GM23338 (cell line): ENCODE measurements at regions not wholly inside any gene's neighbourhood (a gene's known extent, or its start where the extent isn't known, plus 50 kb on each side); places are given as distances from the start of the nearest gene placed in this dataset.

Experiments
- ATAC-seq: fragments of 200-7000 bp; cut with Tn5 transposase; 3 replicates; pipeline ENCODE4 v1.9.1; 2020
- DNase-seq: peaks from one replicate; pipeline ENCODE4 v3.0.0-alpha.2; 2015; ENCODE audit warnings: low spot score
- H2AFZ ChIP-seq: fragments of 200-600 bp; sonication (generic); 2 replicates; pipeline ENCODE4 v1.8.0; 2016; ENCODE audit warnings: antibody characterized with exemption, mild to moderate bottlenecking, moderate library complexity
- H3F3A ChIP-seq: fragments of 200-600 bp; sonication (generic); replicated peaks from 2 replicates; pipeline ENCODE4 v1.8.0; 2017; ENCODE audit warnings: antibody characterized with exemption, mixed run types, low read depth
- H3K27ac ChIP-seq: fragments of 200-600 bp; sonication (generic); 2 replicates; pipeline ENCODE4 v1.6.1; 2016; ENCODE audit warnings: low read depth
- H3K27me3 ChIP-seq: fragments of 200-600 bp; sonication (generic); 2 replicates; pipeline ENCODE4 v1.8.0; 2016; ENCODE audit warnings: mild to moderate bottlenecking, mixed run types, moderate library complexity; ENCODE audit not compliant: insufficient read depth
- H3K36me3 ChIP-seq: fragments of 200-600 bp; sonication (generic); 2 replicates; pipeline ENCODE4 v1.8.0; 2016; ENCODE audit warnings: mild to moderate bottlenecking; ENCODE audit not compliant: insufficient read depth
- H3K4me1 ChIP-seq: fragments of 200-600 bp; sonication (generic); 2 replicates; pipeline ENCODE4 v1.8.0; 2016; ENCODE audit warnings: mild to moderate bottlenecking, moderate library complexity; ENCODE audit not compliant: insufficient read depth
- H3K4me2 ChIP-seq: fragments of 200-600 bp; sonication (generic); 2 replicates; pipeline ENCODE4 v1.7.1; 2017; ENCODE audit warnings: mixed run types
- H3K4me3 ChIP-seq: fragments of 200-600 bp; sonication (generic); 2 replicates; pipeline ENCODE4 v1.6.1; 2016; ENCODE audit warnings: mixed run types
- H3K79me2 ChIP-seq: fragments of 200-600 bp; sonication (generic); replicated peaks from 2 replicates; pipeline ENCODE4 v1.8.0; 2017; ENCODE audit warnings: mild to moderate bottlenecking; ENCODE audit not compliant: insufficient read depth
- H3K9me2 ChIP-seq: fragments of 200-600 bp; sonication (generic); 2 replicates; pipeline ENCODE4 v1.8.0; 2017; ENCODE audit not compliant: insufficient read depth
- H4K20me1 ChIP-seq: fragments of 200-600 bp; sonication (generic); replicated peaks from 2 replicates; pipeline ENCODE4 v1.8.0; 2017; ENCODE audit warnings: mild to moderate bottlenecking; ENCODE audit not compliant: insufficient read depth
- H3K27ac Mint-ChIP-seq: 2 replicates; pipeline ENCODE4 v1.8.0; 2020; ENCODE audit warnings: inconsistent platforms, mild to moderate bottlenecking, moderate library complexity, mixed read lengths
- H3K27me3 Mint-ChIP-seq: 3 replicates; pipeline ENCODE4 v1.8.0; 2022; ENCODE audit warnings: low read depth, mild to moderate bottlenecking, moderate library complexity, mixed read lengths, inconsistent platforms; ENCODE audit not compliant: insufficient read depth, poor library complexity
- H3K36me3 Mint-ChIP-seq: 3 replicates; pipeline ENCODE4 v1.8.0; 2021; ENCODE audit warnings: low read depth, mild to moderate bottlenecking, inconsistent platforms, moderate library complexity, mixed read lengths
- H3K4me1 Mint-ChIP-seq: 3 replicates; pipeline ENCODE4 v1.8.0; 2020; ENCODE audit warnings: mild to moderate bottlenecking, inconsistent platforms, mixed read lengths
- H3K4me3 Mint-ChIP-seq: 3 replicates; pipeline ENCODE4 v1.8.0; 2021; ENCODE audit warnings: moderate library complexity, mild to moderate bottlenecking, inconsistent platforms, mixed read lengths
- H3K9me3 Mint-ChIP-seq: 3 replicates; pipeline ENCODE4 v1.8.0; 2020; ENCODE audit warnings: moderate library complexity, mild to moderate bottlenecking, inconsistent platforms, mixed read lengths
- CREB1 ChIP-seq: fragments of 250-450 bp; sonication (Bioruptor Pico); IDR thresholded peaks from 2 replicates; pipeline ENCODE4 v1.5.0; 2020; ENCODE audit warnings: low read depth, mild to moderate bottlenecking, moderate library complexity
- CTCF ChIP-seq, 2 experiments: fragments of 200-600 bp in 1 of 2; sonication (generic) in 1 of 2; conservative IDR thresholded peaks; 2 replicates each; pipeline versions ENCODE4 v1.5.1 to v1.6.1; 2016 to 2017; ENCODE audit warnings: antibody characterized with exemption in 2 of 2, low read depth in 2 of 2, mild to moderate bottlenecking in 2 of 2, moderate library complexity in 1 of 2
- ETS1 ChIP-seq: IDR thresholded peaks from 2 replicates; pipeline ENCODE4 v1.6.1; 2016; ENCODE audit warnings: antibody characterized with exemption
- EZH2 ChIP-seq: fragments of 200-600 bp; sonication (generic); IDR thresholded peaks from one replicate; pipeline ENCODE4 v1.8.0; 2017; ENCODE audit warnings: antibody characterized with exemption, mild to moderate bottlenecking, low read depth; ENCODE audit not compliant: unreplicated experiment
- EZH2phosphoT487 ChIP-seq: fragments of 200-600 bp; sonication (generic); IDR thresholded peaks from one replicate; pipeline ENCODE4 v1.8.1; 2018; ENCODE audit warnings: antibody characterized with exemption; ENCODE audit not compliant: unreplicated experiment
- JUNB ChIP-seq: IDR thresholded peaks from one replicate; pipeline ENCODE4 v1.6.1; 2016; ENCODE audit warnings: antibody characterized with exemption; ENCODE audit not compliant: unreplicated experiment
- NANOG ChIP-seq: IDR thresholded peaks from 2 replicates; pipeline ENCODE4 v1.6.1; 2016; ENCODE audit warnings: antibody characterized with exemption, borderline replicate concordance
- POLR2AphosphoS5 ChIP-seq: IDR thresholded peaks from 2 replicates; pipeline ENCODE4 v1.6.1; 2016; ENCODE audit warnings: antibody characterized with exemption, low read depth
- REST ChIP-seq: IDR thresholded peaks from one replicate; pipeline ENCODE4 v1.6.1; 2018; ENCODE audit warnings: antibody characterized with exemption; ENCODE audit not compliant: unreplicated experiment
- STAT1 ChIP-seq: IDR thresholded peaks from one replicate; pipeline ENCODE4 v1.6.1; 2016; ENCODE audit warnings: antibody characterized with exemption; ENCODE audit not compliant: unreplicated experiment
- ZNF114 ChIP-seq: fragments of 250-450 bp; sonication (Bioruptor Pico); IDR thresholded peaks from 2 replicates; pipeline ENCODE4 v1.5.0; 2020; ENCODE audit warnings: mild to moderate bottlenecking, moderate library complexity
- ZNF331 ChIP-seq: fragments of 250-450 bp; sonication (Bioruptor Pico); IDR thresholded peaks from 2 replicates; pipeline ENCODE4 v1.5.0; 2020; ENCODE audit warnings: low read depth, mild to moderate bottlenecking, moderate library complexity
- ZNF462 ChIP-seq: fragments of 250-450 bp; sonication (Bioruptor Pico); IDR thresholded peaks from 2 replicates; pipeline ENCODE4 v1.5.0; 2020; ENCODE audit warnings: mild to moderate bottlenecking, moderate library complexity

GRCh38 chr1:82215056-82215852 lies 414.5 kb downstream of the ADGRL2 start:
- H4K20me1 ChIP-seq, result no peaks in the 10 kb centered on the region
- peak; percentile 13 for DNase-seq
- H3K27me3 ChIP-seq, result no peaks in the 10 kb centered on the region
- Mint-ChIP-seq H3K4me1 (no peaks in the 10 kb centered on the region), H3K9me3 (no peaks in the 10 kb centered on the region), H3K27ac (no peak overlapping the region), H3K27me3 (no peaks in the 10 kb centered on the region), H3K4me3 (no peak overlapping the region), H3K36me3 (no peaks in the 10 kb centered on the region)
- no peaks in the 10 kb centered on the region for H3F3A ChIP-seq
- ATAC-seq, result no peak
- no peaks in the 10 kb centered on the region for H3K36me3 ChIP-seq
- TF ChIP-seq ZNF114 (CRISPR knock-in tag), result no peak
- TF ChIP-seq ZNF462 (CRISPR knock-in tag), result no peak
- no peak for TF ChIP-seq JUNB
- no peak for TF ChIP-seq ZNF331 (CRISPR knock-in tag)
- TF ChIP-seq ETS1, result no peak
- TF ChIP-seq EZH2, result no peak
- TF ChIP-seq POLR2AphosphoS5, result no peak
- TF ChIP-seq REST, result no peak
- TF ChIP-seq CTCF (conservative IDR thresholded peaks at IDR 0.05; ENCODE audit: low read depth in 2 of 2), result no peak
- no peak for TF ChIP-seq EZH2phosphoT487
- no peak for TF ChIP-seq STAT1
- no peak for TF ChIP-seq NANOG
- no peak for TF ChIP-seq CREB1 (CRISPR knock-in tag)
- H3K4me3 ChIP-seq, result no peak overlapping the region
- H3K4me2 ChIP-seq, result no peak overlapping the region
- H3K27ac ChIP-seq, result no peak overlapping the region
- no peaks in the 10 kb centered on the region for H3K4me1 ChIP-seq
- no peaks in the 10 kb centered on the region for H3K79me2 ChIP-seq
- H2AFZ ChIP-seq, result peak overlapping the region; percentile 23; the same call in 1 of the 2 replicates
- no peaks in the 10 kb centered on the region for H3K9me2 ChIP-seq
